Loucy (cell line): ENCODE measurements at regions not wholly inside any gene's neighbourhood (a gene's known extent, or its start where the extent isn't known, plus 50 kb on each side); places are given as distances from the start of the nearest gene placed in this dataset.

ENCODE experiments used
- H2AFZ ChIP-seq: fragments of 200-600 bp; sonication (generic); 2 replicates; pipeline ENCODE4 v1.6.0; 2016; ENCODE audit warnings: antibody characterized with exemption, mild to moderate bottlenecking, low read length, moderate library complexity
- H3F3A ChIP-seq: fragments of 200-600 bp; 2 replicates; pipeline ENCODE4 v1.6.0; 2016; ENCODE audit warnings: antibody characterized with exemption, low read depth, mild to moderate bottlenecking
- H3K27me3 ChIP-seq: fragments of 200-600 bp; sonication (generic); 2 replicates; pipeline ENCODE4 v1.6.1; 2014; ENCODE audit warnings: low read length, mild to moderate bottlenecking; ENCODE audit not compliant: insufficient read depth, poor library complexity, severe bottlenecking
- H3K36me3 ChIP-seq: fragments of 200-600 bp; sonication (generic); 2 replicates; pipeline ENCODE4 v1.6.1; 2016; ENCODE audit warnings: low read length; ENCODE audit not compliant: insufficient read depth
- H3K4me1 ChIP-seq: fragments of 200-600 bp; sonication (generic); 2 replicates; pipeline ENCODE4 v1.5.1; 2014; ENCODE audit warnings: low read length, mild to moderate bottlenecking; ENCODE audit not compliant: insufficient read depth, poor library complexity, severe bottlenecking
- H3K4me2 ChIP-seq: fragments of 200-600 bp; sonication (generic); 2 replicates; pipeline ENCODE4 v1.6.0; 2014; ENCODE audit warnings: antibody characterized with exemption, low read length, low read depth, mild to moderate bottlenecking; ENCODE audit not compliant: poor library complexity, severe bottlenecking
- H3K4me3 ChIP-seq: fragments of 200-600 bp; sonication (generic); 2 replicates; pipeline ENCODE4 v1.5.1; 2014; ENCODE audit warnings: low read length, mild to moderate bottlenecking, mixed read lengths; ENCODE audit not compliant: poor library complexity, severe bottlenecking
- H3K79me2 ChIP-seq: fragments of 200-600 bp; sonication (generic); 2 replicates; pipeline ENCODE4 v1.6.1; 2014; ENCODE audit warnings: low read length; ENCODE audit not compliant: insufficient read depth
- H3K9ac ChIP-seq: fragments of 200-600 bp; sonication (generic); 2 replicates; pipeline ENCODE4 v1.6.0; 2014; ENCODE audit warnings: mild to moderate bottlenecking, low read depth, low read length, moderate library complexity; ENCODE audit not compliant: poor library complexity, severe bottlenecking
- H3K9me2 ChIP-seq: fragments of 200-600 bp; sonication (generic); replicated peaks from 2 replicates; pipeline ENCODE4 v1.6.1; 2016; ENCODE audit warnings: low read depth, low read length, mixed read lengths
- H3K9me3 ChIP-seq: fragments of 200-600 bp; sonication (generic); 2 replicates; pipeline ENCODE4 v1.6.1; 2014; ENCODE audit warnings: mild to moderate bottlenecking, antibody characterized with exemption, low read length, low read depth; ENCODE audit not compliant: insufficient read depth
- H4K20me1 ChIP-seq: fragments of 200-600 bp; sonication (generic); 2 replicates; pipeline ENCODE4 v1.6.0; 2014; ENCODE audit warnings: antibody characterized with exemption, low read length, mild to moderate bottlenecking; ENCODE audit not compliant: insufficient read depth, poor library complexity, severe bottlenecking
- CTCF ChIP-seq: fragments of 200-600 bp; sonication (generic); conservative IDR thresholded peaks from 2 replicates; pipeline ENCODE4 v1.5.1; 2014; ENCODE audit warnings: mild to moderate bottlenecking, antibody characterized with exemption, low read length
- EZH2phosphoT487 ChIP-seq: fragments of 200-600 bp; IDR thresholded peaks from 2 replicates; pipeline ENCODE4 v1.6.1; 2018; ENCODE audit warnings: antibody characterized with exemption, mild to moderate bottlenecking, moderate library complexity, borderline replicate concordance

- H3K36me3 ChIP-seq, result no peaks in the 10 kb centered on the region
- no peak overlapping the region for H2AFZ ChIP-seq
- no peaks in the 10 kb centered on the region for H3K4me1 ChIP-seq
- no peaks in the 10 kb centered on the region for H4K20me1 ChIP-seq
- TF ChIP-seq EZH2phosphoT487 (no peak), CTCF (no peak)
- no peaks in the 10 kb centered on the region for H3K27me3 ChIP-seq
- H3K4me2 ChIP-seq, result no peak overlapping the region
- H3K9me2 ChIP-seq, result no peaks in the 10 kb centered on the region
- H3K79me2 ChIP-seq, result no peaks in the 10 kb centered on the region
- no peak overlapping the region for H3K9ac ChIP-seq
- H3F3A ChIP-seq, result no peaks in the 10 kb centered on the region
- no peak overlapping the region for H3K4me3 ChIP-seq
- no peaks in the 10 kb centered on the region for H3K9me3 ChIP-seq
These were observed 411.4 kb downstream of the IRX1 start for GRCh38 chr5:4007001-4007400.

- no peaks in the 10 kb centered on the region; the same call in 1 of the 2 replicates for H3K9me3 ChIP-seq
- H3K9me2 ChIP-seq, result no peaks in the 10 kb centered on the region
- H3K4me3 ChIP-seq, result no peak overlapping the region
- H3K79me2 ChIP-seq, result no peaks in the 10 kb centered on the region
- no peak overlapping the region for H2AFZ ChIP-seq
- H3K27me3 ChIP-seq, result no peaks in the 10 kb centered on the region
- H3F3A ChIP-seq, result no peaks in the 10 kb centered on the region
- TF ChIP-seq CTCF, result no peak
- TF ChIP-seq EZH2phosphoT487, result no peak
- H3K36me3 ChIP-seq, result no peaks in the 10 kb centered on the region
- H3K9ac ChIP-seq, result no peak overlapping the region
- H3K4me1 ChIP-seq, result no peaks in the 10 kb centered on the region
- H4K20me1 ChIP-seq, result no peaks in the 10 kb centered on the region
- H3K4me2 ChIP-seq, result no peak overlapping the region
These were observed 416.3 kb downstream of the IRX1 start for GRCh38 chr5:4011943-4012342.

GRCh38 chr5:4013106-4013898 is 417.7 kb downstream of the IRX1 start:
- Histone ChIP-seq H4K20me1 (no peaks in the 10 kb centered on the region), H3K9ac (no peak overlapping the region), H2AFZ (no peak overlapping the region), H3K9me3 (no peaks in the 10 kb centered on the region; the same call in 1 of the 2 replicates), H3K36me3 (no peaks in the 10 kb centered on the region), H3K4me2 (no peak overlapping the region), H3K27me3 (no peaks in the 10 kb centered on the region), H3K9me2 (no peaks in the 10 kb centered on the region), H3K79me2 (no peaks in the 10 kb centered on the region), H3K4me1 (no peaks in the 10 kb centered on the region), H3F3A (no peaks in the 10 kb centered on the region), H3K4me3 (no peak overlapping the region)
- no peak for TF ChIP-seq CTCF
- no peak for TF ChIP-seq EZH2phosphoT487
